HG02943 (cell line): ENCODE measurements at regions not wholly inside any gene's neighbourhood (a gene's known extent, or its start where the extent isn't known, plus 50 kb on each side); places are given as distances from the start of the nearest gene placed in this dataset.

Source experiments
- ATAC-seq: cut with Tn5 transposase; IDR thresholded peaks from one replicate; pipeline ENCODE4 v1.9.1; 2021; ENCODE audit warnings: mild to moderate bottlenecking, low read depth, moderate library complexity; ENCODE audit not compliant: unreplicated experiment

DNA sequence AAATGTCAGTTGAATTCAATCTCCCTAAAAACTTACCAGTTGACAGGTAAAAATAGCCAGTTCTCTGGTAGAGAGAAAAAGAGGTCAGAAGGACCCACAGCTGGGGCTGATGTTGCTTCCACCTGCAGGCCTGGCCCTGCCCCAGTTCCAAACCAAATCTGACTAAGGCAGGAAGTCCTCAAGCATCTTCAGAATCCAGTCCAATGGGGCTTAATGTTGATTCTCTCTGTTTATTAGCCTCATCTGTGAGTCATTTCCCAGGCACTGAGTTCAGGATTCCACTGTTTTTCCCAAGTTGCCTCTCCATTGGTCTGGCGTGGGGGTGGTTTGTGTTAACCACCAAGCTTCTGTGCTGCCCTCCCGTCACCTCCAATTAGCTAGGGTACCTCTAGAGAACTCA lies 601.8 kb downstream of the INSC start:
- ATAC-seq, result no peak

DNA sequence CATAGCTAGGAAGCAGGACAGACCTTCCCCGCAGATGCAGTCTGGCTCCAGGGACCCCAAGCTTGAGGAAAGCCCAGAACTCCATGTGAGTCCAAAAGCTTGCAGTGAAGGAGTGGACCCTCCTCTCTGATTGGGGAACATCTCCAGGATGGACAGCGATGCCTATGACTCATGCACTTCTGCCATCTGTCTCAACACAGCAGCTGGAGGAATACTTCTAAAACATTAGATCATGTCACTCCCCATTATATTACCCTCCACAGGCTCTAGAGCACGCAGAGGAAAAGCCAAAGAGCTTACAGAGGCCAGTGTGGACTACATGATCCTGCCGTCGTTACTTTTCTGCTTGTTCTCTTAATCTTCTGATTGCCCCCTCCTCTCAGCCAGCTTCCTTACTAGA lies 605.7 kb downstream of the INSC start:
- no peak for ATAC-seq

DNA sequence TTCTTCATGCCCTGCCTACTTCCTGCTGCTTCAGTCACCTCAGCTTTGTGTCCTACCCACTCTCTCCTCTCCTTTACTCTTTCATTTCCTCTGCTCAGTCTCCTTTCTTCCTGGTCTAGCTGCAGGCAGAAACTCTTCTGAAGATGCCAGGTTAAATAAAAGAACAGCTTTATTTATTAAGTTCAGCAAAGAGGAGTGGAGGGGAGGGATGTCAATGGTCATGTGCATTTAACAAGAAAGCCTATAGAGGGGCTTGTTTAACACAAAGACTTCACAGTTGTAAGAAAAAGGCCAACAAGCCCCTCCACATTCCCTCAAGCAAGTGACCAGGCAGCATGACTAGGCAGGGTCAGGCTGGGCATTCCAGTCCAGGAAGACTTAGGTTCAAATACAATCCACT lies 609.2 kb downstream of the INSC start:
- no peak for ATAC-seq

DNA sequence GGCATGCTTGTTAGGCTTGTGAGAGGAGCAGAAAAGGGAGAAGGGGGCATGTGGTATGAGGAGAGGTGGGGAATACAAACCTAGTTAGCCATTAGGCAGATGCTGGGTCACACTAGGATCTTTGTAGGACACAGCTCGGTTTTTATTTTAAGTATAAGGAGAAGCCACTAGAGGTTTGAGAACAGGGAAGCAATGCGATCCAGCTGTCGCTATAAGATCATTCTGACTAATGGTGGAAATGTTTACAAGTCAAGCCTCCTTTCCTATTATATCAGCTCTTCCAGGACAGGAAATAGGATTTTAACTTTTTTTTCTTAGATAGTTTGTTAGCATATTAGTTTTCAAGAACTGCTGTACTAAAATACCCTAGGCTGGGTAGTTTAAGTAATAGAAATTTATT lies 609.9 kb downstream of the INSC start:
- ATAC-seq, result no peak

DNA sequence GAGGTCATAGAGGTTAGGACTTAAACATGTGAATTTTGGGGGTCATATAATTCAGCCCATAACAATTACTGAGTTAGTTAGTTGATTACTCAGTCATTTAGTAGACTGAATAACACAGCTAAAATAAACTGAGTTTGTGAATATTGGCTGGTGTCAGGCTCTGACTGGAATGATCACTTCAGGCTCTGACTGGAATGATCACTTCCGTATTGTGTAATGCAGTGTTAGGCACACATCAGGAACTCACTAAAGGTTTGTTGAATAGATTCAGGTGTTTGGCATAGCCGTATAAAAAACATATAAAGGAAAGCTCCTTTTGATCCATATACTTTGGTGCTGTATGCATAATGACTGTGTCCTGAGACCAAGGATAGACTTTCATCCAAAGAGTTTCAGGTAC lies 610.5 kb downstream of the INSC start:
- no peak for ATAC-seq

DNA sequence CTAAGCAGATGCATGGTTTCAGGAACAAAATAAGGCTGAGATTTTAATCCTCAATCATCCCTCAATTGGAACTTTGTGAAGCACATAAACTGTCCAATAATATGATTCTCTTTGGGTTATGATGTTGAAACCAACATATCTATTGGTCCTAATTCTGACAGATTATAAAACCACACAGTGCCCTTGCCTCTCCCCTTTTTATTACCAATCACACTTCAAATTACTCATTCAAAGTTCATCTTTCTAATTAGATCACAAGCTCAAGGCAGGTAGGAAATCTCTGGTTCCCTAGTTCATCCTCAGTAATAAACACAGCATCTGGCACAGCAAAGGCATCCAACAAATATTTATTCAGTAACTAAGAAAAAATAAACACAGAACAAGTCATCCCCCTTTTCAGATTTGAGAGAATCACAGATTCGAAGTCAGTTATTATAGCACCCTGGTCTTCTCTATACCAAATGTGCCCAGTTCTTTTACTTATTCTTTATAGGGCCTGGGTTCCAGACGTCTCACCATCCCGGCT lies 611.6 kb downstream of the INSC start:
- no peak for ATAC-seq

DNA sequence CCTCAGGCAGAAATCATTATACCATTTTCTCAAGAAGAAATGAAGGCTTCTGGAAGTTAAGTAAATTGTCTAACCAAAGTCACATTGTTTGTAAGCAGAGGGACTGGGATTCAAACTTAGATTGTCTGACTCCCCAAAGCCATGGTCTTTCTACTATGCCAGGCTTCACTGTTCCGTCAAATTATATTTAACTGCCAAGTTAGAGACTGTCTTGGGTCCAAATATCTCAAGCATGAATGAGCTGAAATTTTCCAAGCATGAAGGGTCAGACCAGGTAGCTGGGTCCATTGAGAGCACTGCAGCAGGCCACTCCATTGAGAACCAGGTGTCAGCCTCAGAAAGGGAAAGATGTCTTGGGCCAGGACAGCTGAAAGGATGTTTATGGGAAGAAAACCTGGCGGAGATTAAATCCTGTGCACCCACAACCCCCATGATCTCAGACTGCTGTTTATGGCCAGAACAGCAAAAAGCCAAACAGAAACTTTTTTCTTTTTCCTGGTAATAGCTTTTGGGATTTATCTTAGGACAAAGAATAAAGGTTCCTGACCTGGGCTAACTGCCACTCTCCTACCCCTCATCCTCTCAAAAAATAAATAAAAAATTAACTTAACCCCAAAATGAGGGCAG lies 612.3 kb downstream of the INSC start:
- ATAC-seq, result no peak

DNA sequence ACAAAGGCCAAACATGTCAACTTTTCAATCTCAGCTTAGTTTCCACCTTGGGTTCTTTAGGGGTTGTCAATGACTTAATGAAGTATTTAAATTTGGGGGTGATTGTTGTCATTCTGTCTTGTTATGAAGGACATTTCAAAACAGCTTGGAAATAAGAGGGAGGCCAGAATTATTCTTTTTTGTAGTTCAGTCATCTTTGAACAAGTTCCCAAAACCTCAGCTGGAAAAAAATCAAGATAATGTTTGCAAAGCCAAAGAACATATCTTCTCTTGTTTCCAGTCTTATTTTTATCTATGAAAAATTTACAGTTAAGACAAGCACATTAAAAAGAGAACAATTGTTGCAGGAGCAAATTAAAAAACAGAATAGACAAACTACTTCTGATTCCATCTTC lies 612.8 kb downstream of the INSC start:
- ATAC-seq, result no peak

DNA sequence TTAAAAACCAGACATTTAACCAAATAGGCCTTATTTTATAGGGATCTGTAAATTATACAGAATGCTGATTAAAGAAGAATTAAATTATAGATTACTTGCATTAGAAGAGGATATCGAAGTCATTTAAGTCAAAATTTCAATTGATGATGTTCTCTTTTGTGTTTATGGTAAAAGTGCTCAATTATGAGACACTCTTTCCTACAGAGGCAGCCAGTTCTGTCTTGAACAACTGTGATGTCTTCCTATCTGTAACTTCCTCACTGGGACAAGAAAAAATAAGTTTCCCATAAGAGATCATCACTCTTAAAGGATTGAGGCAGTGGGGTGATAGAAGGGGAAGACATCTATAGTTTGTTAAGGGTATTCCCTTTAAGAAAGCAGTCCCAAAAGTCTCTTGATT lies 613.5 kb downstream of the INSC start:
- no peak for ATAC-seq

DNA sequence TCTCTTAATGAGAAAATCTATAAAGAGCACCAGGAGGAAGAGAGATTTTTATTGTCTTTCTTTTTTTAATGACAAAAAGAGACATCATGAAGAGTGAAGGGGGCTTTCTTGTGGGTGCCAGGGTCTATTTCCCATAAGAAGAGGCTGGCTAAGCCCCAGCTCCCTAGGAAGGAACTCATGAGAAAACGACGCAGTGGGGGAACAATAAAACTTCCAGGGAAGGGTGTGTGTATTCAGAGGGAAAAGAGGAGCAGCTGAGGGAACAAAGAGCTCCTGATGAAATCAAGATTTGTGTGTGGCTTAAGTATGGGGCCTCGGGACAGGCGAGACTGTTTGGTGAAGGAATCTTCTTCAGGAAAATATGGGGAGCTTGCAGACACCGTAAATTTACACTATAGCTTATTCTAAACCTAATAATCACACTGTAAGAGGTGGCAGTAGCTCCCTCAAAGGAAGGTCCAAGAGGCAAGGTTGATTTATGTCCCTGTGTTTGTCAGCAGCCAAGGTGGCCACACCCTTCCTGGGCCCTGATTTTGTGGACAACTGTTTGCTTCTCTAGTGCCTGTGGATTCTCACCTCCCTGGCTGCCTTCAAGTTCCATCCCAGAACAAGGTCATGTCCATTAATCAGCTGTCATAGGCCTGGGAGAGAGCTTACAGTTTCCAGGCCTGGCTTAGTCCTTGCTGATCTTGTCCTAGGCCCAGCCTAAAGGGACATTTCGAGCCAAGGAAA lies 615.7 kb downstream of the INSC start:
- ATAC-seq, result no peak

DNA sequence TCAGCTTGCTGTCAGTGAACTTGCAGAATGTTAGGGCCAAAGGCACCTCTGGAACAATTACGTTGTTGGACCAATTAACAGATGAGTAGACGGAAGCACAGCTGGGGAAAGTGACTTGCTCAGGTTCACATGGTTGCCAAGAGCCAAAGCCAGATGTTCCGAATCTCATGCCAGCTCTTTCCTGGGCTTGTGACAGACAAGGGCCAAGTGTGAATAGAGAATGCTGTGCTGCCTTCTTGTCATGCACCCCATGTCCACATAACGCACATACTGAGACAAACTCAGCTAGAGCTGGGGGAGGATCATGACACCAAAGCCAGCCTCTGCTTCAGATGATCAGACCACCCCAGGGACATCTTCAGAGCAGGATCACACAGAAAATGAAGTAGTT lies 616.3 kb downstream of the INSC start:
- no peak for ATAC-seq

DNA sequence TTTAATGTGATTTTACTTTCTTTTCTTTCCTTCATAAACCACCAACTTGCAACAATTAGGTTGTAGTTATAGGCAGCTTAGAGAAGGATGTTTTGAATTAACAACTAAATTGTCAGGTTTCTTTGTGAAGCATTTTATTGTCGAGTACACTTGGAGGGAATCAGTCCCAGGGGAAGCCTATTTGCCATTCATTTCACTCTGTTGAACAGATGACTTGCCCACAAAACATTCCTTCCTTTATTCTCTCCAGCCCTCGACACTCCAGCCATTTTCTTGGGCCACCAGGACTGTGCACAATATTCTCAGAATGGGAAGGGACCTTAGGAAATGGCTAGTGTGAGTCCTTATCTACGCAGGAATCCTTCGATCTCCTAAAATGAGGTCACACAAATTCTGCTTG lies 620.6 kb downstream of the SOX6 start:
- ATAC-seq, result no peak

DNA sequence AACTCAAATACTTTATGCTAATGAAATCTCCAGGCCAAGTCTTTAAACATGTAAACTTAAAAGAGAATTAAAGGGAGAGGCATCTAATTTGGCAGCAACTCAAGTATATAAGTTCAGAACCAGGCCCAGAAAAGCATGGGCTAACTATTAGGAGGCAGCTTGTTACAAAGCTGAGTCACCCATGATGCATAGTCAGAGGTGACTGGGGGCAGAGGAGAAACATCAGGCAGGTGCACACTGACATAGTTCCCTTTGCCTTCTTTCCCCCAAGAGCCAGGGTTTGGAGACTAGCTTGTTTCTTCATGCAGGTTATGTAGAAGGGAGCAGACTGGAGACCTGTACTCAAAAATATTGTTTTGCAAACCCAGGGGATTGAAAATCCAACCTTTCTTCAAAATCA lies 619.0 kb downstream of the SOX6 start:
- ATAC-seq, result no peak

DNA sequence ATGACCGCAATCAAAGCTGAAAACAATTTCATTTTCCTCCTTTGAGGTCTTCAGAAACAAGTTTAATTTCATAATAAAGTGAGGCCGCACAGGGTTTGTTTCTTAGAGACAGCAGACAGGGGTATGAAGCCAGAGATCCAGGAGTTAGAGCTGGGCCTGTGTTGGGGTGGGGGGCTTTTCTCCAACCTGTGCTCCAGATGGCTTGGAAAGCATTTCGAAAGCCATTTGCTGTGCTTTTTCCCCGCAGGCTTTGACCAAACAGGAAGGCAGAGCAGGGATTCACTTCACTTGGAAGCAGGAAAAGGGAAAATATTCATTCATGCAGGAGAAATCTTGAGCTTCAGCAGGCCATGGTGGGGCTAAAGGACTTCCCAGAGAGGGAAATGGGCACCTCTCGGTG lies 617.4 kb downstream of the SOX6 start:
- no peak for ATAC-seq

DNA sequence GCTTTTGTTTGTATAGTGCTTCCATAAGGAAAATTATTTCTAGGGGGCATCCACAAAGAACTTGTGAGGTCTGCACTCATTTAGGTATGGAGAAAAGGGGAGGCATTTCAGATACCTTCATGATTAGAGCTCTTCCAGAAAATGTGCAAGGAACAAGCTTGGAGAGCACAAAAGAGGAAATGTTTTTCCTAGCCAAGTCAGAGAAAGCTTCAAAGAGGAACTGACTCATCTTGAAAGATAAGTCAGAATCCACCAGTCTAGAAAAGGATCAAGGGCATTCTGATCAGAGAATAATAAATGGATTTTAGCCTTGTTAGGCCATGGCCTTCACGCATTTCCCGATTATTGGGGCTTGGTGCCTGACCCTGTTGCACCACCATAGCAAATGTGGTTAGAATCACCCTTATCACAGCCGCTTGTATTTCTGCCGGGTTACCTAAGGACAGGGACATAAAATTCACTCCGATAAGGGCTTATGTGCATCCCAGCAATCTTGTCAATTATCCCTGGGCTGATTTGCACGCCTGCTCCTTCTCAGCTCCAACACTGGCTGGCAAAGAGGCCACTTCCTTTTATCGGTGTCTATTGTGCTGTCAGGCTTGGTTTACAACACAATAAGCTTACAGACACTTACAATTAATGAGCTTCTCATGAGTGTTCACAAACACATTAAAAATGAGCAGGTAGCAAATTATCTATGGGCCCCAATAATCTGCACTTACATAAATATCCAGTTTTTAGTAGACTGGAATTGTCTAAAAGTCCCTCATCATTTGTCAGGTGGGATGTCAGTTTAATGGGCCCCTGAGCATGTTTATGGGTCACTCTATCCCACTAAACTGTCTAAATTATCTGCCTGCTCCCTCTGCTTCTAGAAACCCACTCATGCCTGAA lies 613.5 kb downstream of the SOX6 start:
- ATAC-seq, result no peak

DNA sequence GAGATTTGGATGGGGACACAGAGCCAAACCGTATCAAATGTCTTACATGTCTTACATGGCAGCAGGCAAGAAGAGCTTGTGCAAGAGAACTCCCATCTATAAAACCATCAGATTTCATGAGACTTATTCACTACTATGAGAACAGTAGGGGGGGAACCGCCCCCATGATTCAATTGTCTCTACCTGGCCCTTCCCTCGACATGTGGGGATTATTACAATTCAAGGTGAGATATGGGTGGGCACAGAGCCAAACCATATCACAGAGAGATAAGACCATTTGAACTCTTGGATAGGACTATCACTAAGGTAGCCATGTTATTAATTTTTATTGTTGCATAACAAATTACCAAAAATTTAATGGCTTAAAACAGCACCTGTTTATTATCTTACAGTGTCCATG lies 611.7 kb downstream of the SOX6 start:
- no peak for ATAC-seq

DNA sequence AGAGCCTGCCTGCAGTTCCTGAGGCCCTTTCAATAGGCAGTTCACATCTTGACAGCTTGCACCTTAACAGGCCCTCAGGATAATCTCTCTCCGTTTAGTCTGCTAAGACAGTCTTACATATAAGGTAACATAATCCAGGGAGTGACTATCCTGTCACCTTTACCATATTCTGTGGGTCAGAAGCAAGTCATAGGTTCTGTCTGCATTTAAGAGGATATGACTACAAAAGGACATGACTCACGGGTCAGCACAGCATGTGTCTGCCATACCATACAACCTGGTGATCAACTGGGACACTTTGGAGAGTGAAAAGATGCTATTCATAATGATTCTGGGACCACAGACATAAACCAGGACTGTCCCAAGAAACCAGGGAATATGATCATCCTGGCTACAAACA lies 611.1 kb downstream of the SOX6 start:
- no peak for ATAC-seq

DNA sequence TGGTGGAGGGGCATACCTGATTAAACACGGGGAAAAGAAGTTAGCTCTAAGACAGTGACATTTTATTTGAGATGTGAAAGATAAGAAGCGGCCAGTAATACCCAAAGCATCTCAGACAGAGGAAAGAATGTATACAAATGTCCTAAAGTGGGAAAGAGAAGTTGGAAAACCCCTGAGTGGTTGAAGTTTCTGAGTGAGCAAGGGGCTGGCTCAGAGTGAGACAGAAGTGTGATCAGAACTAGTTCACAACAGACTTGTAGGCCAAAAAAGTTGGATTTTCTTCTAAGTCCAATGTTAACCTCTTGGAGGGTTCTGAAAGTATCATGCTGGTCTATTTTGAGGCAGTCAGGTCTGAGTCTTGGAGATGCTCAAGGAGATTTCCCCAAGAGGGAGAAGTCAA lies 608.7 kb downstream of the SOX6 start:
- ATAC-seq, result no peak

DNA sequence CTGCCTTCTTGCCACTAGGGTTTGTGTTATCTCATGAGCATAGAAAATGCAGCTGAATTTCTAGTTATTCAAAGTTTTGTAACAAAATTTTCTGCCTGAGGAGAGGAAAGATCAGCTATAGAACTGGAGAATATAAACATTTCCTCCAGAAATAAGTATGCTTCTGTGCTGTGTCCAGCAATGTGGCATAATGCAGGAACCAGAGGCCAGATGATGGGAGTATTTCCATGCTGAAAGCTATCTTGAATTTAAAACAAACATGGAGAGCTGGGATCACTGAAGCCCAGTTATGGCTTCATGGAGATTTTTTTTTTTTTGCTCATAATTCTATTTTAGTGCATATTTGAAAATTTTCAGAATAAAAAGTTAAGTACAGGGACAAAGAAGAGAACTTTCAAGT lies 608.2 kb downstream of the SOX6 start:
- no peak for ATAC-seq

DNA sequence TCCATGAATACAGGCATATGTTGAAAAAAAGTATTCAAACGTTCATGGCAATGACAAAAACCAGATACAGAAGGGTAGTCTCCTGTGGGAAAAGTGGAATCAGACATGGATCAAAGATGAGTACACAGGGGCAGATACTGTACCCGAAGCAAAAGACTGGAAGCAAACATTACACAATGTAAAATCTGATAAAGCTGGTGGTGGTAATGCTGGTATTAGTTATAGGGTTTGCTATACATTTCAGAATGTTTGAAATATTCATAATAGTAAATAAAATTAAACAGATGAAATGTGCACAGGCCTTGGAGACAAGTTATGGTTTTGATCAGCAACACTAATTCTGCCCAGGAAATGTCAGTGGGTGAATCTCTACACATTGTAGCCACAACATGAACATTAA lies 607.6 kb downstream of the SOX6 start:
- no peak for ATAC-seq

DNA sequence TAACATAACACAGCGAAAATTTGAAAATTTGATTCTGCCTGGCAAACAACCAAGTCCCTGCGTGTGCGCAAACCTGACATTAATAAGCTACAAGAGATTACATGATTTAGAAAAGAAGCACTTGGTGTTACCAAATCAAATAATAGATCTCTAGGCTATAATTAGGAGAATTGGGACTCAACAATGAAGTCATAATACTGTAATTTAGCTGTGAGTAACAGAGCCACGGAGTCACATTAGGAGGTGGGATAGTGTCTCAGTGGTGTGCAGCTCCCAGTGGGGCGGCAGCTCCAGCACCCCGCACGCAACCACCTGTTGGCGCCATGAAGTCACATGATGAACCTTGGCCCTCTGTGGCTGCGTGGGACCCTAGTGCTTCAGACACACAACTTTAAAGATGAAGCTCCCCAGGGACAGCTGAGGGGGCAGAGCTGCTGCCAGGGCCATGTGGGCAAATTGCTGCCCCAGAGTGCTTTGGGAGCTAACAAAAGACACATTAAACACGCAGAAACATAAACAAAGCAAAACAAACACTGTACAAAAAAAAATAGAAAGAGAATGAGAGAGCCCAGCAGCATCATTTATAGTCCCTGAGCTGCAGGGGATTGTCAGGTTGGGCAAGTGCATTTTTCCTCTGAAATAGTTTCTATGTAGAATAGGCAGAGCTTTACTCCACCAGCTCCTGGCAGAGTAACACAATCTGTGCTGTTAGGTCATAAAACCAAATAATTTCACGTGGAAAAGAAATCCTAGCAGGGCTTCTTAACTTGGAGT lies 605.6 kb downstream of the SOX6 start:
- ATAC-seq, result no peak
